Activated CD8-positive, alpha-beta memory T cell treated with anti-CD3 and anti-CD28 coated beads, Interleukin-2, amount 50 U/mL, for 4 hours (primary cell): ENCODE measurements at regions not wholly inside any gene's neighbourhood (a gene's known extent, or its start where the extent isn't known, plus 50 kb on each side); places are given as distances from the start of the nearest gene placed in this dataset.
"Not testable (repeated sequence)": the region's sequence is repeated elsewhere in the genome, so short reads cannot be mapped to it uniquely, and the experiment has no call there.

ENCODE experiments used
- DNase-seq: peaks from one replicate; pipeline ENCODE4 v3.0.0-alpha.2; 2020

GRCh38 chr2:193518041-193518817 is 1323.5 kb upstream of the TMEFF2 start:
- DNase-seq = no peak

GRCh38 chr2:193517615-193518014 is 1322.9 kb upstream of the TMEFF2 start:
- no peak for DNase-seq

GRCh38 chr2:193506035-193506434 is 1311.3 kb upstream of the TMEFF2 start:
- no peak for DNase-seq

- no peak for DNase-seq
These were observed 1310.9 kb upstream of the TMEFF2 start for GRCh38 chr2:193505620-193506019.

- DNase-seq = no peak
These were observed 1307.8 kb upstream of the TMEFF2 start for GRCh38 chr2:193502363-193503035.

GRCh38 chr2:193496786-193497185 is 1302.1 kb upstream of the TMEFF2 start:
- DNase-seq = no peak

- no peak for DNase-seq
These were observed 1287.8 kb upstream of the TMEFF2 start for GRCh38 chr2:193482557-193482956.

- no peak for DNase-seq
These were observed 1285.5 kb upstream of the TMEFF2 start for GRCh38 chr2:193480187-193480586.

- no peak for DNase-seq
These were observed 1281.6 kb upstream of the TMEFF2 start for GRCh38 chr2:193476171-193476800.

- no peak for DNase-seq
These were observed 1280.3 kb upstream of the TMEFF2 start for GRCh38 chr2:193475038-193475437.

GRCh38 chr2:193469251-193469650 is 1274.5 kb upstream of the TMEFF2 start:
- DNase-seq = no peak

- no peak for DNase-seq
These were observed 1272.7 kb upstream of the TMEFF2 start for GRCh38 chr2:193467276-193467987.

- DNase-seq = no peak
These were observed 1268.3 kb upstream of the TMEFF2 start for GRCh38 chr2:193463011-193463410.

- no peak for DNase-seq
These were observed 1267.7 kb upstream of the TMEFF2 start for GRCh38 chr2:193462411-193462810.

GRCh38 chr2:193461431-193461934 is 1266.8 kb upstream of the TMEFF2 start:
- DNase-seq = no peak

GRCh38 chr2:193446967-193447366 is 1252.2 kb upstream of the TMEFF2 start:
- no peak for DNase-seq

- no peak for DNase-seq
These were observed 1247.6 kb upstream of the TMEFF2 start for GRCh38 chr2:193442293-193442692.

- no peak for DNase-seq
These were observed 1233.6 kb upstream of the TMEFF2 start for GRCh38 chr2:193428336-193428818.

GRCh38 chr2:193412368-193412767 is 1217.6 kb upstream of the TMEFF2 start:
- not testable (repeated sequence) for DNase-seq

- DNase-seq = no peak
These were observed 1215.2 kb upstream of the TMEFF2 start for GRCh38 chr2:193409951-193410350.

GRCh38 chr2:193382583-193382982 is 1187.8 kb upstream of the TMEFF2 start:
- no peak for DNase-seq

GRCh38 chr2:193377789-193378188 is 1183.1 kb upstream of the TMEFF2 start:
- no peak for DNase-seq

GRCh38 chr2:193373120-193373519 is 1178.4 kb upstream of the TMEFF2 start:
- DNase-seq = no peak
